ENCODE measurements at regions not wholly inside any gene's neighbourhood (a gene's known extent, or its start where the extent isn't known, plus 50 kb on each side); places are given as distances from the start of the nearest gene placed in this dataset.
A peak's percentile ranks its signal among the peaks of the same experiment; 100 is the strongest.

- no peak overlapping the region for H3K18ac ChIP-seq (ENCODE audit: insufficient read length, low read depth, low read length)
- H3K4me2 ChIP-seq (ENCODE audit: insufficient read depth, insufficient read length, low read length): no peak overlapping the region
- no peaks in the 10 kb centered on the region for H3K79me1 ChIP-seq (ENCODE audit: insufficient read depth, low read depth, low read length, poor library complexity, severe bottlenecking)
- no peak overlapping the region for H2BK15ac ChIP-seq (ENCODE audit: low read depth, low read length)
- peaks cover 19% of the 10 kb centered on the region; the same call in 1 of the 2 replicates for H3K4me1 ChIP-seq (ENCODE audit: insufficient read depth, low read length)
- Mint-ChIP-seq H3K27ac (0 out of 7 replicates have a peak overlapping the region, but pooled peaks of 1 of the 3 experiments have one; percentile 29), H3K4me1 (peaks cover 21 to 33% of the 10 kb centered on the region in 2 experiments), H3K27me3 (ENCODE audit: low read depth) (peaks cover 57% of the 10 kb centered on the region), H3K36me3 (ENCODE audit: insufficient read depth in 1 of 3, low read depth in 3 of 3) (peaks cover 0 to 20% (median 8%) of the 10 kb centered on the region in 3 experiments; a peak in 3 of 7 replicates), H3K4me3 (no peak overlapping the region), H3K9me3 (peaks cover 4 to 7% of the 10 kb centered on the region in 2 experiments; a peak in 3 of 5 replicates)
- no peak overlapping the region for H4K5ac ChIP-seq (ENCODE audit: insufficient read length, low read depth, low read length)
- no peak overlapping the region for H3K23ac ChIP-seq (ENCODE audit: insufficient read length, low read depth, low read length)
- no peak overlapping the region for H2BK120ac ChIP-seq (ENCODE audit: low read depth, low read length, poor library complexity, severe bottlenecking)
- no peak overlapping the region for H3K4ac ChIP-seq (ENCODE audit: low read depth, low read length)
- no peak overlapping the region for H3T11ph ChIP-seq (ENCODE audit: low read length)
- no peak overlapping the region for H2BK5ac ChIP-seq (ENCODE audit: insufficient read length, low read length)
- H3K9ac ChIP-seq (ENCODE audit: extremely low read depth, insufficient read length, low read length): no peak overlapping the region
- TF ChIP-seq, protein P1, sequence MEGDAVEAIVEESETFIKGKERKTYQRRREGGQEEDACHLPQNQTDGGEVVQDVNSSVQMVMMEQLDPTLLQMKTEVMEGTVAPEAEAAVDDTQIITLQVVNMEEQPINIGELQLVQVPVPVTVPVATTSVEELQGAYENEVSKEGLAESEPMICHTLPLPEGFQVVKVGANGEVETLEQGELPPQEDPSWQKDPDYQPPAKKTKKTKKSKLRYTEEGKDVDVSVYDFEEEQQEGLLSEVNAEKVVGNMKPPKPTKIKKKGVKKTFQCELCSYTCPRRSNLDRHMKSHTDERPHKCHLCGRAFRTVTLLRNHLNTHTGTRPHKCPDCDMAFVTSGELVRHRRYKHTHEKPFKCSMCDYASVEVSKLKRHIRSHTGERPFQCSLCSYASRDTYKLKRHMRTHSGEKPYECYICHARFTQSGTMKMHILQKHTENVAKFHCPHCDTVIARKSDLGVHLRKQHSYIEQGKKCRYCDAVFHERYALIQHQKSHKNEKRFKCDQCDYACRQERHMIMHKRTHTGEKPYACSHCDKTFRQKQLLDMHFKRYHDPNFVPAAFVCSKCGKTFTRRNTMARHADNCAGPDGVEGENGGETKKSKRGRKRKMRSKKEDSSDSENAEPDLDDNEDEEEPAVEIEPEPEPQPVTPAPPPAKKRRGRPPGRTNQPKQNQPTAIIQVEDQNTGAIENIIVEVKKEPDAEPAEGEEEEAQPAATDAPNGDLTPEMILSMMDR (conservative IDR thresholded peaks at IDR 0.05): no peak
- DNase-seq: no peak
- no peak overlapping the region for H3K56ac ChIP-seq (ENCODE audit: insufficient read length, low read depth, low read length)
- no peak overlapping the region for H4K8ac ChIP-seq (replicated peaks; ENCODE audit: insufficient read length, low read depth, low read length)
- no peaks in the 10 kb centered on the region for H3K27me3 ChIP-seq (ENCODE audit: insufficient read depth, low read length)
- no peaks in the 10 kb centered on the region for H3K23me2 ChIP-seq (ENCODE audit: insufficient read length, low read depth, low read length, poor library complexity, severe bottlenecking)
- no peak overlapping the region for H2BK12ac ChIP-seq (ENCODE audit: insufficient read length, low read depth, low read length)
- H3K27ac ChIP-seq (ENCODE audit: insufficient read length, low read depth, low read length): no peak overlapping the region
- peaks cover 11% of the 10 kb centered on the region; the same call in 1 of the 2 replicates for H3K79me2 ChIP-seq (ENCODE audit: insufficient read depth, low read length)
- H4K20me1 ChIP-seq (ENCODE audit: control insufficient read depth, insufficient read depth, insufficient read length): no peaks in the 10 kb centered on the region
- H2AK5ac ChIP-seq (ENCODE audit: insufficient read length, low read length): no peak overlapping the region
- H2AFZ ChIP-seq (ENCODE audit: low read length): no peak overlapping the region
- WGBS (ENCODE audit: extremely low coverage, insufficient read length, low lambda C conversion rate): no CpG with 5 or more reads among the region's 7 CpGs
- H2BK20ac ChIP-seq (ENCODE audit: low read depth, low read length, poor library complexity, severe bottlenecking): no peak overlapping the region
- no peak overlapping the region for H3K14ac ChIP-seq (ENCODE audit: insufficient read depth, low read length)
- no peaks in the 10 kb centered on the region for H3K9me3 ChIP-seq (ENCODE audit: control insufficient read depth, low read depth, low read length)
- H4K91ac ChIP-seq (ENCODE audit: insufficient read length, low read depth, low read length): no peak overlapping the region
Measured at GRCh38 chr12:125211464-125211863, 146.2 kb downstream of the AACS start.

All from H9 (cell line).